ENCODE measurements at regions not wholly inside any gene's neighbourhood (a gene's known extent, or its start where the extent isn't known, plus 50 kb on each side); places are given as distances from the start of the nearest gene placed in this dataset.

- DNase-seq (ENCODE audit: low read depth in 2 of 3, low spot score in 2 of 3), result no peak
Observed at GRCh38 chr13:105991131-105991530, 544.3 kb downstream of the EFNB2 start.

DNA sequence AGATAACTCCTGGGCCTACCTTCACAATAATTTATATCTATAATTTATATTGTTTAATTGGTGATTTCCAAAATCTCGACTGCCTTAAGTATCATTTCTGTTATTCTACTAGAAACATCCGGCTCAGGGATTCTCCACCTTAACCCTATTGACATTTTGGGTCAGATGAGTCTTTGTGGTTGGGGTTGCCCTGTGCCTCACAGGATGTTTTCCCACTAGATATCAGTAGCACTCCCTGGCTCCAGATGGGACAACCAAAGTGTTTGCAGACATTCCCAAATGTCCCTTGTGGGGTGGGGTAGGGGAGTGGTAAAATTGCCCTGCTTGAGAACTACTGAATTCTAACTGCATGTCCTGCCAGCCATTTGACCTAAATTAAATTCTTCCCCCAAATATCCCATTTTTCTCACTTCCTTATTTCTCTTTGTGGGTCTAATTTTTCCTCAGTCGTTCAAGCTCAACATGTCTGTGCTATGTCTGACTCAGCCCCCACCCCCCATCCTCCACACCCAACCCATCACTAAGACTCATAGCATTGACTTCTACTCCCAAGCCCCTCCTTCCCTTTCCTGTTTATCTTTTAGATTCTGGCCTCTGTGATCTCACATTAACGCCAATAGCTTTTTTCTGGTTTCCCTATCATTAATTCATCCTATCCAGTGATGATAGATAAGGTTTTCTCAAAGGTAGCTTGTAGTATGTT, 545.1 kb downstream of the EFNB2 start:
- DNase-seq (ENCODE audit: low read depth in 2 of 3, low spot score in 2 of 3), result no peak

DNA sequence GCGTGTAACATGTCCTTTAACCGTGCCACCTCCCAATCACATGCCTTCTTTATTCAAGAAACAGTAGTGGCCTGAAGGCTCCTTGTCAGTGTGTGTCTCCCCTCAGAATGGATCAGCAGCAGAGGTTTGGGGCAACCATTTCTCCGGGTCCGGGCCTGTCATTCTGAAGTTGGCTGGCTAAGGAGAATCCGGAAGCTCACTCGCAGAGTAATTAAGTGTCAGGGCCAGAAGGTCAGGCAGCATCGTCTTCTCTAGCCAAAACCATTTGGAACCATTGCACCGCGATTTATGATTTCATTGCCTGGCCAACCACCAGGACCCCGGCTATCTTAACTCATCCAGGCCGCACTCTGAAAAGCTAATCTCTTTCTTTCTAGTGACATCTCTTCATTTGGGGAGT, 550.8 kb downstream of the EFNB2 start:
- no peak for DNase-seq (ENCODE audit: low read depth in 2 of 3, low spot score in 2 of 3)

DNA sequence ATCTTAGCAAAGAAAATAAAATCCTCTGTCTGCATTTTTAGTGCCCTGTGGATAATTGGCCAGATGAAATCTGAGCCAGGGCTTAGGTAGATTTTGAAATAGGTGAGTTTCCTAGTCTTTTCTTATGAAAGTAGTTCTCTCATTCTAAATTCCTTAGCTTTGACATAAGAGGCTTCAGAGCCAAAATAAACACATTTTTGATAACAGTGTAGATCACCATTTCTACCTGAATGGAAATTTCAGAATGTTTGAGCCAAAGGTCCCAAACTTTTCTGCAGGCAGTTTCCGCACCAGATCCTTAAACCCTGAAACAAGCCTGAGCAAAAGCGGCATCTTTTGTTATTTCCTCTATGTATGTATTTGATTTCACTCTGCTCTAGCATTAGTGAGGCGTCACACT, 551.2 kb downstream of the EFNB2 start:
- DNase-seq (ENCODE audit: low read depth in 2 of 3, low spot score in 2 of 3), result no peak

DNA sequence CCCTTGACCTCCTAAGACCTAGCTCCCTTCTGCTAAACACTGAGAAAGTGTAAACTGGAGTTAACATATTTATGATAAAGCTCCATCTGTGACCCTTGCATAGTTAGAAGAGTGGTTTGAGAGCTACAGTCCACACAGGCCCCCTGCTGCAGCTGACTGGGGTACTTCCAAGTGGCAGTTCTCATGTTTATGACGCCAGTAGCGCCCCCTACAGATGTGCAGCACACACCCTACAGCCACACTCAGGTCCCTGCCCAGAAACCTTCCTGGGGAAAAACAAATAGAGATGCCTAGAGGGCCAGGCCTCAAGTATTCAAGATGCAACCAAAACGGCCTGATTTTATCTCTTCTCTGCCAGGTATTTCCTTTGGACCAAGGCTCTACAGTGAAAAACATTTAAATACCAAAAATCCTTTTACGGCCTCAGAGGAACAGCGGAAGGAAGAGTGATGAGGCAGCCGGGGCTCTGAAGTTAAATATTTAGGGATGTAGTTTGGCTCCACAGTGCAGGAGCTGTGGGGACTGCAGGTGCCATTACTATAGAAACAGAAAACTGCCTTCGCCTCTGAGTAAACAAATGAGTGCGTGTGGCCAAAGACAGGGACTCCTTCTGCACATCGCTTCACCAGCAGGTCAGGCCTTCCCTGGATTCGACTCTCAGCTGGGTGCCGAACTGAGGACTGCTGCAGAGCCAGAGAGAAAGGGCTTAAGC, 553.1 kb downstream of the EFNB2 start:
- no peak for DNase-seq (ENCODE audit: low read depth in 2 of 3, low spot score in 2 of 3)

DNA sequence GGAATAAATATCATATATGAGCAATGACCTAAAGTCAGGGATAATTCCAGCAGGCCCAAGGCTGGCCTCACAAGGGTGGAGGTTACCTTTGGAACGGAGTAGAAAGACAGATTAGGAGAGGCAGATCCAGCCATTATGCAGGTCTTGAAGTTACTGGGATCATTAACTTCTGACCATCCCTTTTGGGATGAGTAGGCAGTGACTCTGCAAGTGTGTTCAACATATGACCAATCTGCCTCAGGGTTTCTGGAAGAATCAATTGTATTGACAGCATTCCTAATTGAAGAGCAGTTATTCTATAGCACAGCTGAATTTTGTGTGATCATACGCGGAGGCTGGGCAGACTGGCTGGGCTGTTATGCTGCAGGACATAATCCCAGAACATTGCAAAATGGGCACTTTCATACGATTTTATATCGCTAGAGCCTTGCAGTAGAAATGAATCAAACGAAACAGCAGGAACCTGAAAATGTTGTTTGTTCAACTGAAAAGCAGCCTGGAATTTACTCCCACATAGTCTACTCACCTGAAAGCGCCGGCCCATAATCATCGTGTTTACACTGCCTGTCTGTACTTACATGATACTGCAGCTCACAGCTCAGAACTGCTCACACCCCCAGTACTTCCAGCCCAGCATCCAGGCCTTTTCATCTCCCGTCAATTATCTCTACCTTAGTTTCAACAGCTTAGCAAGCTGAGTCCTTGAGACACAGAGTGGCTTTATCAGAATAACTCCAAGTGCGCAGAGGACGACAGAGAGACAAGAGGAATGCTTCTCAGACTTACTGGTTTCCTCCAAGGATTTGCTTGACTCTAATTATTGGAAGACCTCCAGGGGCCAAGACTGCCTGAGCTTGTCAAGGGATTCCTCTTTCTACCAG, 556.1 kb downstream of the EFNB2 start:
- no peak for DNase-seq (ENCODE audit: low read depth in 2 of 3, low spot score in 2 of 3)

GRCh38 chr13:105974380-105974779, 561.1 kb downstream of the EFNB2 start:
- DNase-seq (ENCODE audit: low read depth in 2 of 3, low spot score in 2 of 3), result no peak

DNA sequence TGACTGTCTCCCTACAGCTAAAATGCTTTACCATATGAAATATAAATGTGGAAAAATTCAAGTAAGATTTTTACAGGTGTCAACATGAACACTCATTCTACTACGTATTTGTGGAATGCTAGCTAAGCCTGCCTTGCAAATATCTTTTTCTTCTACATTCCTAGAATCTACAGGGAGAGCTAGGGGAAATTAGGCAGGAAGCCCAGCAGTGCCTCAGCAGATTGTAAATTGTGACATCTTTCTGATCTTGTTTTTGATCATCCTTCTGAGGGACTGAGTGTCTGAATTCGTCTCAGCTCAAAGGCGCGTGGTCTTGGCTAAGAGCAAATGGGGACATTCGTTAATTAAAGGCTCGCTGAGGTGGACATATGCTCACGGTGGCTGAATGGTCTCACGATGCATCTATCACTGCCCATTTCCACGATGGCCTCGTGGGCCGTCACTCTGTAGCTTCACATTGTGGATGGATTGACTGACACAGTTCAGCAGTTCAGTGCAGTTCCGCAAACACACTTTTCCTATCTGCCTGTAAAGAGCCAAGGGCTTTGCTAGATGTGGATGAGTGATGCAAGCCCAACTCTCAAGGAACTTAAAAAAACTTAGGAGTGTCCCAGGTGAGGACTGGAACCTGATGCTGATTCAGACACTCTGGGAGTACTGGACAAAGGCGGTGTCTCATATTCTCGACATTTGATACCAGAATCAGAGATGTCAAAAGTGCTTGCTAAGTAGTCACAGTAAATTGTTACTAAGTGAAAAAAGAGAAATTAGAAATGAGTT, 562.5 kb downstream of the EFNB2 start:
- no peak for DNase-seq (ENCODE audit: low read depth in 2 of 3, low spot score in 2 of 3)

DNA sequence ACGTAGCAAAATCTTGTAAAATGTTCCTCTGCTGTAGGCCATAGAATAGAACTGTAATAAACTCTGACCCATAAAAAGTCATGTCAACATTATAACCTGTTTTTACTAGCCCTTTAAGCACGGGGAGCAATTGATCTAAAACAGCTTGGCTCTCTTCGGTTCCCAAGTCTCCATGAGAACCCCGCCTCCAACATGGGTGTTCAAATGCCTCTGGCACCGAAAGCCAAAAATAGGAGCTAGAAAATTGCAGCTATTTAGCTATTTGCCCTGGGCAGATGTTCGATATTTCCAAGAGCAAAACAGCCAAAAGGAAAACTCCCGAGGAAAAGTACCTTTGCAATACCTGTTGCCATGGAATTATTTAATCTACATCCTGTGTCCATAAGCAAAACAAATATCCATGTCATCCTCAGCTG, 563.1 kb downstream of the EFNB2 start:
- no peak for DNase-seq (ENCODE audit: low read depth in 2 of 3, low spot score in 2 of 3)

GRCh38 chr13:105971738-105972137, 563.7 kb downstream of the EFNB2 start:
- no peak for DNase-seq (ENCODE audit: low read depth in 2 of 3, low spot score in 2 of 3)

DNA sequence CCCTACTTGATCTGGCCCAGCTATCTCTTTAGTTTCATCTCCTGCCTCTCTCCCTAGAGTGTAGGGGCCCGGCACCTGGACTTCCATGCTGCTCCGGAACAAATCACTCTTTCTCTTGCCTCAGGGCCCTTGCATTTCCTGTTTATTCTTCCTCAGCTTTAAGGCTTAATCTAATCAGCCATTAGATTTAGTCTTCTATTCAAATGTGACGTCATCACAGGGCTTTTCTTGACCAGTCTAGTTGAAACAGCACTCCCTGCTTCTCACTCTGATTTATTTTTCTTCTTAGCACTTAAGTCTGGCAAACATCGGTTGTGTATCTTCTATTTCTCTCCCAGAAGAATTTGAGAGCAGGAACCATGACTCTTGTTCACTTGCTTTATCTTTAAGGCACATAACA, 564.1 kb downstream of the EFNB2 start:
- no peak for DNase-seq (ENCODE audit: low read depth in 2 of 3, low spot score in 2 of 3)

GRCh38 chr13:105969761-105970160, 565.7 kb downstream of the EFNB2 start:
- DNase-seq (ENCODE audit: low read depth in 2 of 3, low spot score in 2 of 3), result no peak

GRCh38 chr13:105965910-105966309, 569.6 kb downstream of the EFNB2 start:
- no peak for DNase-seq (ENCODE audit: low read depth in 2 of 3, low spot score in 2 of 3)

DNA sequence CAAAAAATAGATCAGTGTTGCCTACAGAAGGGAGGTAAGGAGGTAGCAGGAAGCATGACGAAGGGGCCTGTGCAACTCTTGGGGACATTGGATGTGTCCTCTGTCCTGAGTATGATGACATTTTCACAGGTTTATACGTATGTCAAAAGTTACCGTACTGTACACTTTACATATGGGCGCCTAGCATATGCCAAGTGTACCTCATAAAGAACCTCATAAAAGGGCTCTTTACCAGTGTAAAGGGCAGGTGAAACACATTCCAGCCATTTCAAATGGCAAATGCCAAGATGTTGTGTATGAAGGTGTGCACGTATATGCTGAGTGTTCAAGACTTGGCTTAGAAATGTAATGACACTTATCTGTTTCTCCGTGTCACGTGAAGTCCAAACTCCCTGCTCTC, 573.4 kb downstream of the EFNB2 start:
- DNase-seq (ENCODE audit: low read depth in 2 of 3, low spot score in 2 of 3), result no peak

DNA sequence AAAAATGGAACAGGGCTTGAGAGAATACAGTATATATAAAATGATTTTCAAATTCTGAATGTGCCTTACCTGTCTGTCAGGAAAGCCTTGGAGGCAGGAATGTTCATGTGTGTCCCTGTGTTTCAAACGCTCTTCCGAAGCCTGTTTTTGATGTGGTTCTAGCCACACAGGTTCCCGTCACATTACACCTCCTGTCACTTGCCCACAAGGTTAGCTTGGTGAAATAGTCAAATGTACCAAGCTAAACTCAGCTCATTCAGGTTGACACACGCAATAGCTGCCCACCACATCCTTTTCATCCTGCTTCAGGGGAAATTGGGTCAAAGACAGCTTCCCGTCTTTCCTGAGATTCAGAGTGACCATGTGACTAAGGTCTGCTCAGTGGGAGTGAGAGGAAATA, 574.0 kb downstream of the EFNB2 start:
- DNase-seq (ENCODE audit: low read depth in 2 of 3, low spot score in 2 of 3), result no peak

DNA sequence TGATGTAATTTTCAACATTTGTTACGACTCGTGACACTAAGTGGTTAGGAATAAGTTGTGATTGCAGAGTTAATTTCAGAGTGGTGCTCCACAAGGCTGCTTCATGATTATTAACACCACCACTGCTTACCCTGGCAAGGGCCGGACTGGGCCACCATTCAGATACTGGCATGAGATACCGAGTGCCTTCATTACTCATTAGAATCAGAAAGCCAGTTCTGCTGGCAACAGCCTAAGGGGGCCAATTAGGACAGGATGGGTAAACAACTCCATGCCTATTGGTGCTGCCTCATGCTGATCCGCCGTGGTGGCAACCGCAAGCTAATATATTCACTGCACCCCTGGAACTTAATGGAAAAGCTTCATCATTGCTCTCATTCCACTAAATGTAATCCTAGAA, 575.1 kb downstream of the EFNB2 start:
- no peak for DNase-seq (ENCODE audit: low read depth in 2 of 3, low spot score in 2 of 3)

- DNase-seq (ENCODE audit: low read depth in 2 of 3, low spot score in 2 of 3), result no peak
Observed at GRCh38 chr13:105959876-105960275, 575.6 kb downstream of the EFNB2 start.

DNA sequence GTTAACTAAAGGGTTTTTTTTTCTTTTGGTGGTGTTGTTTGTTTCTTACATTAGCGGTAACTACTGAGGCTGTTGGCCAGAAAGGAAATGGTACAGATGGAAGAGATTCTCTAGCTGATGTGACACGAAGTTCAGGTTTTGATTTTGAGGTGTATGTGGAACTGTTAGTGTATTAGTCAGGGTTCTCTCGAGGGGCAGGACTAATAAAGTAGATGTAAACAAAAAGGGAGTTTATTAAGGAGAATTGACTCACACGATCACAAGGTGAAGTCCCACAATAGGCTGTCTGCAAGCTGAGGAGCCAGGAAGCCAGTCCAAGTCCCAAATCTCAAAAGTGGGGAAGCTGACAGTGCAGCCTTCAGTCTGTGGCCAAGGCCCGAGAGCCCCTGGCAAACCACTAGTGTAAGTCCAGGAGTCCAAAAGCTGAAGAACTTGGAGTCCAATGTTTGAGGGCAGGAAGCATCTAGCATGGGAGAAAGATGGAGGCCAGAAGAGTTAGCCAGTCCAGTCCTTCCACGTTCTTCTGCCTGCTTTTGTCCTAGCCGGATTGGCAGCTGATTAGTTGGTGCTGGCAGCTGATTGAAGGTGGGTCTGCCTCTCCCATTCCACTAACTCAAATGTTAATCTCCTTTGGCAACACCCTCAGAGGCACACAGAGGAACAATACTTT, 577.6 kb downstream of the EFNB2 start:
- no peak for DNase-seq (ENCODE audit: low read depth in 2 of 3, low spot score in 2 of 3)

DNA sequence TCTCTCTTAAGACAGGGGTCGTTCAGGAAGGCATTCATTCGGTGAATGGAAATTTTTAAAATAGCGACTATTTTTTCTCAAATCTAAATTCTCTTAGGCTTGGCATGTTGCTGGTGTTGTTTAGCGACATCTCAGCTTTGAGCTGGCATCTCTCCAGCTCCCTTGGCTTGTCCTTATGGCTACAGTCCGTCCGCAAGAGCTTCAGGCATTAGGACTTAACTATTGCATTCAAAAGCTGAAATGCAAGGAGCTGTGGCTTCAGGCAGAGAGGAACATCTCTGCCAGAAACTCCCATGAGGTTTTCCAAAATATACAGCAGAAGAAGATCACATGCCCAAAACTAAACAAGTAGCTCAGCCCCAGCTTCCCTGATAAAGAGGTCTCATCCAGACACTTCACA, 578.5 kb downstream of the EFNB2 start:
- no peak for DNase-seq (ENCODE audit: low read depth in 2 of 3, low spot score in 2 of 3)

DNA sequence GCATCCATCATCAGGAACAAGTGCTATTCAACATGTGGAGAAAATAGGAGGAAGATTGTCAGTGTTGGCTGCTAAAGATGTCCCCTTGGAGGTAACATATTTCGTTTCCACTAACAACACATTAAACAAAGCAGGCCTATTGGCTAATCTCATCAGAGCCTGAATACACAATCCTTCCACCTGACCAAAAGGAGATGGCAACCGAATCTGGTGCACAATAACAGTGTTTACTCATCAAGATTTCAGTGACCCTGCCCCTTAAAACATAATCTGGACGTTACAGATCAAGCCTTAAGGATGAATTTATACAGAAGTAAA, 582.5 kb downstream of the EFNB2 start:
- DNase-seq (ENCODE audit: low read depth in 2 of 3, low spot score in 2 of 3), result no peak
